IMR-90 (cell line): ENCODE measurements at regions not wholly inside any gene's neighbourhood (a gene's known extent, or its start where the extent isn't known, plus 50 kb on each side); places are given as distances from the start of the nearest gene placed in this dataset.

Source experiments
- ATAC-seq: fragments of 200-7000 bp; cut with Tn5 transposase; 2 replicates; pipeline ENCODE4 v1.9.1; 2020; ENCODE audit warnings: low read depth, mild to moderate bottlenecking, moderate library complexity
- BruUV-seq: library from RNA; stranded (reverse); fragments of 400-500 nt; replicated peaks from 2 replicates; lab custom pipeline; 2021; lab: Mats Ljungman, UMichigan
- CTCF ChIA-PET: fragments of 300-600 bp; formaldehyde crosslinking; extraction: SDS; loops from one replicate; lab custom pipeline; 2021; ENCODE audit warnings: antibody characterized with exemption; lab: Yijun Ruan, JAX
- POLR2A ChIA-PET: fragments of 300-600 bp; sonication (Branson Sonifier 250); formaldehyde crosslinking; loops from one replicate; lab custom pipeline; 2022; ENCODE audit warnings: antibody characterized with exemption; ENCODE audit not compliant: unreplicated experiment; lab: Charles Lee
- DNase-seq: peaks from one replicate; pipeline ENCODE4 v3.0.0; 2013
- H2AFZ ChIP-seq: replicated peaks from 2 replicates; pipeline ENCODE3; 2013; ENCODE audit warnings: low read length, mild to moderate bottlenecking; ENCODE audit not compliant: poor library complexity
- H2AK5ac ChIP-seq: 2 replicates; pipeline ENCODE4 v1.6.1; 2013; ENCODE audit warnings: low read depth, low read length, inconsistent platforms
- H2AK9ac ChIP-seq: replicated peaks from 2 replicates; pipeline ENCODE3; 2013; ENCODE audit warnings: mild to moderate bottlenecking, low read depth, low read length, moderate library complexity; ENCODE audit not compliant: poor library complexity
- H2BK120ac ChIP-seq: 2 replicates; pipeline ENCODE4 v1.6.1; 2013; ENCODE audit warnings: low read depth, low read length, inconsistent platforms
- H2BK15ac ChIP-seq: 3 replicates; pipeline ENCODE4 v1.6.1; 2013; ENCODE audit warnings: low read depth, low read length, inconsistent platforms
- H2BK20ac ChIP-seq: 2 replicates; pipeline ENCODE4 v1.6.1; 2013; ENCODE audit warnings: low read depth, mild to moderate bottlenecking, inconsistent platforms, low read length, moderate library complexity
- H2BK5ac ChIP-seq: 2 replicates; pipeline ENCODE4 v1.6.1; 2013; ENCODE audit warnings: mild to moderate bottlenecking, low read depth, low read length, inconsistent platforms; ENCODE audit not compliant: poor library complexity, severe bottlenecking
- H3K14ac ChIP-seq: replicated peaks from 2 replicates; pipeline ENCODE4 v1.6.1; 2013; ENCODE audit warnings: low read depth, low read length, inconsistent platforms
- H3K18ac ChIP-seq: 2 replicates; pipeline ENCODE4 v1.6.1; 2013; ENCODE audit warnings: low read depth, low read length, control low read depth
- H3K23ac ChIP-seq: 2 replicates; pipeline ENCODE4 v1.6.1; 2013; ENCODE audit warnings: low read depth, low read length, inconsistent platforms
- H3K27ac ChIP-seq: 2 replicates; pipeline ENCODE4 v1.5.1; 2013; ENCODE audit warnings: mild to moderate bottlenecking, control low read depth, low read length; ENCODE audit not compliant: insufficient read depth
- H3K27me3 ChIP-seq: 2 replicates; pipeline ENCODE4 v1.6.1; 2013; ENCODE audit warnings: low read length; ENCODE audit not compliant: control insufficient read depth, insufficient read depth
- H3K36me3 ChIP-seq: 2 replicates; pipeline ENCODE4 v1.6.1; 2013; ENCODE audit warnings: low read length, mixed read lengths; ENCODE audit not compliant: control insufficient read depth, insufficient read depth
- H3K4ac ChIP-seq: 2 replicates; pipeline ENCODE4 v1.6.1; 2013; ENCODE audit warnings: low read depth, low read length, inconsistent platforms
- H3K4me1 ChIP-seq: 2 replicates; pipeline ENCODE4 v1.6.1; 2013; ENCODE audit warnings: low read length, mixed read lengths; ENCODE audit not compliant: control insufficient read depth, insufficient read depth
- H3K4me2 ChIP-seq: 2 replicates; pipeline ENCODE4 v1.6.1; 2013; ENCODE audit warnings: low read depth, mild to moderate bottlenecking, control low read depth, low read length, moderate library complexity
- H3K4me3 ChIP-seq: 2 replicates; pipeline ENCODE4 v1.5.1; 2013; ENCODE audit warnings: low read depth, mild to moderate bottlenecking, control low read depth, low read length, moderate library complexity; ENCODE audit not compliant: insufficient read depth
- H3K56ac ChIP-seq: 2 replicates; pipeline ENCODE4 v1.6.1; 2013; ENCODE audit warnings: low read length, inconsistent platforms; ENCODE audit not compliant: insufficient read depth; ENCODE audit errors: extremely low read depth
- H3K79me1 ChIP-seq, 2 experiments: 2 replicates each; pipeline ENCODE4 v1.6.1; 2013; ENCODE audit warnings: low read length in 2 of 2, inconsistent platforms in 1 of 2, low read depth in 1 of 2
- H3K9ac ChIP-seq: 2 replicates; pipeline ENCODE4 v1.6.1; 2013; ENCODE audit warnings: low read depth, low read length, control low read depth
- H3K9me1 ChIP-seq: 2 replicates; pipeline ENCODE4 v1.6.1; 2013; ENCODE audit warnings: low read length, inconsistent platforms; ENCODE audit not compliant: insufficient read depth
- H3K9me3 ChIP-seq: 2 replicates; pipeline ENCODE4 v1.6.1; 2013; ENCODE audit warnings: low read length; ENCODE audit not compliant: control insufficient read depth, insufficient read depth
- H4K20me1 ChIP-seq: 2 replicates; pipeline ENCODE4 v1.6.1; 2013; ENCODE audit warnings: low read length, inconsistent platforms; ENCODE audit not compliant: insufficient read depth
- H4K5ac ChIP-seq: 2 replicates; pipeline ENCODE4 v1.6.1; 2013; ENCODE audit warnings: mild to moderate bottlenecking, low read depth, low read length, control low read depth
- H4K8ac ChIP-seq, 2 experiments: 2 replicates each; pipeline ENCODE4 v1.6.1; 2013; ENCODE audit warnings: low read depth in 2 of 2, low read length in 2 of 2, control low read depth in 1 of 2, inconsistent platforms in 1 of 2
- H4K91ac ChIP-seq: 2 replicates; pipeline ENCODE4 v1.6.1; 2013; ENCODE audit warnings: low read depth, low read length, inconsistent platforms; ENCODE audit not compliant: insufficient read depth
- BHLHE40 ChIP-seq: fragments of 150-350 bp; IDR thresholded peaks from 2 replicates; pipeline ENCODE4 v1.6.1; 2016; ENCODE audit warnings: mild to moderate bottlenecking, low read depth, low read length
- CEBPB ChIP-seq: IDR thresholded peaks from 2 replicates; pipeline ENCODE4 v1.6.1; 2012; ENCODE audit warnings: low read depth, low read length, improper control_type of control experiment
- ELK1 ChIP-seq: fragments of 150-350 bp; IDR thresholded peaks from 2 replicates; pipeline ENCODE4 v1.6.1; 2016; ENCODE audit warnings: low read depth, mild to moderate bottlenecking, low read length, moderate library complexity, borderline replicate concordance
- FOS ChIP-seq: fragments of 150-350 bp; IDR thresholded peaks from 2 replicates; pipeline ENCODE4 v1.6.1; 2016; ENCODE audit warnings: low read depth, low read length
- MAZ ChIP-seq: IDR thresholded peaks from 2 replicates; pipeline ENCODE4 v1.6.1; 2012; ENCODE audit warnings: low read depth, mild to moderate bottlenecking, low read length, improper control_type of control experiment, moderate library complexity, borderline replicate concordance
- MXI1 ChIP-seq: IDR thresholded peaks from 2 replicates; pipeline ENCODE4 v1.6.1; 2012; ENCODE audit warnings: low read depth, mild to moderate bottlenecking, low read length, moderate library complexity, borderline replicate concordance
- NFE2L2 ChIP-seq: fragments of 150-350 bp; IDR thresholded peaks from 2 replicates; pipeline ENCODE4 v1.6.1; 2016; ENCODE audit warnings: low read depth, mild to moderate bottlenecking, low read length
- POLR2A ChIP-seq: IDR thresholded peaks from 2 replicates; pipeline ENCODE4 v1.6.1; 2012; ENCODE audit warnings: mild to moderate bottlenecking, low read depth, low read length
- RCOR1 ChIP-seq: IDR thresholded peaks from 2 replicates; pipeline ENCODE4 v1.6.1; 2012; ENCODE audit warnings: mild to moderate bottlenecking, low read length, improper control_type of control experiment; ENCODE audit not compliant: insufficient replicate concordance
- RFX5 ChIP-seq: IDR thresholded peaks from 2 replicates; pipeline ENCODE4 v1.8.0; 2012; ENCODE audit warnings: low read depth, mild to moderate bottlenecking, low read length, moderate library complexity
- SMC3 ChIP-seq: fragments of 150-350 bp; IDR thresholded peaks from 2 replicates; pipeline ENCODE4 v1.6.1; 2016; ENCODE audit warnings: low read depth, mild to moderate bottlenecking, antibody characterized with exemption, low read length, moderate library complexity
- WGBS, 2 experiments: methylation state at CpG; one replicate each; pipeline versions ENCODE4 v1.1.5 to v1.1.7; 2013; ENCODE audit warnings: missing lambda C conversion rate in 2 of 2; ENCODE audit not compliant: insufficient read length in 1 of 2; ENCODE audit errors: extremely low coverage in 2 of 2; 5-methylcytosine and 5-hydroxymethylcytosine counted together
- dilution Hi-C: fragments of 300-500 bp; cut with HindIII; formaldehyde crosslinking; loops from one replicate; pipeline ENCODE4 v1.14.3; 2018; ENCODE audit warnings: low sequenced_read_pairs; ENCODE audit not compliant: unreplicated experiment
- in situ Hi-C: fragments of 300-500 bp; cut with MboI; formaldehyde crosslinking; loops from 3 replicates; pipeline ENCODE4 v1.14.3; 2019; ENCODE audit warnings: low sequenced_read_pairs, inconsistent platforms, mixed read lengths
- intact Hi-C: fragments of 100-400 bp; cut with micrococcal nuclease; formaldehyde crosslinking; loops from 2 replicates; pipeline ENCODE4 v1.10.0; 2022

- H3K14ac ChIP-seq = no peak overlapping the region
- ChIA-PET POLR2A (no interaction called here), CTCF (no interaction called here)
- H3K9me3 ChIP-seq = no peaks in the 10 kb centered on the region
- H3K9me1 ChIP-seq = no peaks in the 10 kb centered on the region
- no peak overlapping the region for H3K18ac ChIP-seq
- H2BK5ac ChIP-seq = no peak overlapping the region
- H3K4me1 ChIP-seq = no peaks in the 10 kb centered on the region
- 40% methylated on average over 1 of the region's 2 CpGs; no CpG with 5 or more reads in 1 of the 2 experiments for WGBS, 2 experiments
- no peak overlapping the region for H3K4me2 ChIP-seq
- no peak overlapping the region for H2BK20ac ChIP-seq
- no peak overlapping the region for H2AFZ ChIP-seq
- in situ Hi-C loops (loop anchor here (25.0 kb wide), 1 partner anchor 515 kb away; no protein-coding TSS in a partner anchor), dilution Hi-C loops (no loop called here), intact Hi-C loops (no loop called here)
- no peaks in the 10 kb centered on the region for H3K27me3 ChIP-seq
- no peak overlapping the region for H3K27ac ChIP-seq
- no peak overlapping the region for H2AK9ac ChIP-seq
- DNase-seq (no peak), ATAC-seq (no peak)
- H3K56ac ChIP-seq = no peak overlapping the region
- H3K4me3 ChIP-seq = no peak overlapping the region
- H4K20me1 ChIP-seq = no peaks in the 10 kb centered on the region
- H3K36me3 ChIP-seq = no peaks in the 10 kb centered on the region
- no peak overlapping the region for H2BK120ac ChIP-seq
- no peak overlapping the region for H3K4ac ChIP-seq
- no peaks in the 10 kb centered on the region for H3K79me1 ChIP-seq
- TF ChIP-seq RCOR1 (no peak), ELK1 (no peak), FOS (no peak), NFE2L2 (no peak), MAZ (no peak), BHLHE40 (no peak), CEBPB (no peak), SMC3 (no peak), RFX5 (no peak), POLR2A (no peak), MXI1 (no peak)
- no peak overlapping the region for H4K8ac ChIP-seq
- no peak overlapping the region for H3K23ac ChIP-seq
- H4K5ac ChIP-seq = no peak overlapping the region
- no TSS peak for BruUV-seq
- no peak overlapping the region for H3K9ac ChIP-seq
- H2BK15ac ChIP-seq = no peak overlapping the region
- no peak overlapping the region for H2AK5ac ChIP-seq
- H4K91ac ChIP-seq = no peak overlapping the region
Observed at GRCh38 chrX:78571849-78572248, 87.3 kb downstream of the RTL3 start.
